ENCODE measurements at regions not wholly inside any gene's neighbourhood (a gene's known extent, or its start where the extent isn't known, plus 50 kb on each side); places are given as distances from the start of the nearest gene placed in this dataset.
"Not testable (repeated sequence)": the region's sequence is repeated elsewhere in the genome, so short reads cannot be mapped to it uniquely, and the experiment has no call there.

DNA sequence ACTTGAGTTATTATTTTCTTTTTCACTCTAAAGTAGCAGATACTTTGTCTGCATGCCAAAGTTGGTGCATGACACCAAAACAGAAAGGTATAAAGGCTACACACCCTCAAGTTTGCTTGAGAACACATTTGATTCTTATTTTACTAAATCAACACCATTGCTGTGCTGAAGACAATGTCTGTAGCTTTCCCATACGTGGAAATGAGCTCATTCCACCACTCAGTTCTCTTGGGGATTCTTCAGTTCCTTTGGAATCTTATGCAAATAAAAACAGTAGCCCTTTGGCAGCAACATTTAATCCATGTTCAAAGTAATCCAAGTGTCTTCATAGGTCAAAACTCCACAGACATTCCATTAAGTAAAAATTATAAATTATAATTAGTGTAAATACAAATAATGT is 264.9 kb downstream of the TLE1 start:
- Histone ChIP-seq H3K36me3 (ENCODE audit: insufficient read depth, low read length) (no peaks in the 10 kb centered on the region), H3K27ac (ENCODE audit: low read depth, low read length) (no peak overlapping the region), H3K4me3 (ENCODE audit: low read depth in 1 of 2, low read length in 2 of 2) (no peak overlapping the region), H3K9ac (ENCODE audit: low read length) (no peak overlapping the region), H3K9me3 (ENCODE audit: low read length) (peaks cover 7% of the 10 kb centered on the region), H3K4me1 (ENCODE audit: insufficient read depth, low read length) (no peaks in the 10 kb centered on the region), H3K27me3 (ENCODE audit: control insufficient read depth in 1 of 2, insufficient read depth in 2 of 2, low read length in 2 of 2) (no peaks in the 10 kb centered on the region)

DNA sequence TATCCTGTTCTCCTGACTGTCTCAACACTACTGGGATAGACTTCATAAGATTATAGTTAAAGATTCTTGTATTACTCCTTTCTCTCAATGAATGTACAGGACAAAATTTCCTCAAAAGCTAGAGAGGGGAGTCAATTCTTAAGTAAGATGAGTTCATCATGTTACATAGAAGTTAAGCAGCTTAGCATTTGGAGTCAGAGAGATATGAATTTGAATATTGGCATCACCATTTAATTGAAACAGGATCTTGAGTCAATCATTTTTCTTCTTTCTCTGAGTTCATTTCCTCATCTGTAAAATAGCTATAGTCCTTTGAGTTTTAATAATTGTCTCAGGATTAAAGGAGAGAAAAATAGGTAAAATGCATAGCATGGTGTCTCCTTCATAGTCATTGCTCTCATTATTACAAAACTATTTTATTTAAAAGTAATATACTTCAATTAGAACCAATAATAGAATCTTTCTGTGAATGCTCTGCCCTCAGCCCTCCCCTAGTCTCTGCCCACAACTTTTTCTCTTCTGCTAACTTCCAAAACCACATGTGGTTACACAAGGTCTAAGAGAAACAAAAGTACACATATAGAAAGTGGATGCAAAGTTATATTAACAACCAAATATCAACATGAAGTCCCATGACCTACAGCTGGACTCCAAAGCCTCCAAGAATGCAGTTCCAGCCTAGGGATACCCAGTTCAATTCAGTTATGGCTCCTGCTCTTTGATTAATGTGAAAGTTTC is 265.6 kb downstream of the TLE1 start:
- no peak overlapping the region for H3K27ac ChIP-seq (ENCODE audit: low read depth, low read length)
- H3K36me3 ChIP-seq (ENCODE audit: insufficient read depth, low read length), result no peaks in the 10 kb centered on the region
- no peaks in the 10 kb centered on the region for H3K4me1 ChIP-seq (ENCODE audit: insufficient read depth, low read length)
- H3K4me3 ChIP-seq (ENCODE audit: low read depth in 1 of 2, low read length in 2 of 2), result no peak overlapping the region
- H3K27me3 ChIP-seq (ENCODE audit: control insufficient read depth in 1 of 2, insufficient read depth in 2 of 2, low read length in 2 of 2), result no peaks in the 10 kb centered on the region
- H3K9ac ChIP-seq (ENCODE audit: low read length), result no peak overlapping the region
- H3K9me3 ChIP-seq (ENCODE audit: low read length), result peaks cover 7% of the 10 kb centered on the region

DNA sequence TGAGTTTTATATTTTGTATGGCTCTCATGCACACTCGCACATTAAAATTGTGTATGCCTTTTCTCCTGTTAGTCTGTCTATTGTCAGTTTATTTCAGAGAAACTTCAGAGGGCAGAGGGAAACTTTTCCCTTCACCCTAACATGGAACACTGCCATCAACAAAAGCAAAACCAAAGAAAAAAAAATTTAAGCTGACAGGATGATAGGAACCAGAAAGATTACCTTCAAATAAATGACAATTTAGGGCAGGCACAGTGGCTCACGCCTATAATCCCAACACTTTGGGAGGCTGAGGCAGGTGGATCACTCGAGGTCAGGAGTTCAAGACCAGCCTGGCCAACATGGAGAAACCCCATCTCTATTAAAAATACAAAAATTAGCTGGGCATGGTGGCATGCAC is 268.3 kb downstream of the TLE1 start:
- H3K27me3 ChIP-seq (ENCODE audit: control insufficient read depth in 1 of 2, insufficient read depth in 2 of 2, low read length in 2 of 2); H3K9ac ChIP-seq (ENCODE audit: low read length); H3K4me3 ChIP-seq (ENCODE audit: low read depth in 1 of 2, low read length in 2 of 2); H3K9me3 ChIP-seq (ENCODE audit: low read length); H3K36me3 ChIP-seq (ENCODE audit: insufficient read depth, low read length); H3K27ac ChIP-seq (ENCODE audit: low read depth, low read length): not testable (repeated sequence)
- H3K4me1 ChIP-seq (ENCODE audit: insufficient read depth, low read length), result peaks cover 13% of the 10 kb centered on the region

DNA sequence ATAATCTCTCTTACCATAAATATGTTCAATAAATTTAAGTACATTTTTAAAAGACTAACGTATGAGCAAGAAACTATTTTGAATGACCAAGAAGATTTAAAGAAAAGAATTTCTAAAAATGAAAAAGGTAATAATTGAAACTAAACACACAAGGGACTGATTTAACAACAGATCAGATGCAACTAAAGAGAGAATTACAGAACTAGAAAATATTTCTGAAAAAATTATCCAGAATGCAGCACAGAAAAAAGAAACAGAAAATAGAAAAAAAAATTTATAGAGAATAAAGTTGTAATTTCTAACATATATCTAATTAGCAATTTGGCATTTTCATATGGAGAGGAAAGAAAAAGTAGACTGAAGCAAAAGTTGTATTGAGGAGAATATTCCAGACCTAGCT is 269.3 kb downstream of the TLE1 start:
- Histone ChIP-seq H3K27me3 (ENCODE audit: control insufficient read depth in 1 of 2, insufficient read depth in 2 of 2, low read length in 2 of 2) (no peaks in the 10 kb centered on the region), H3K36me3 (ENCODE audit: insufficient read depth, low read length) (no peaks in the 10 kb centered on the region), H3K4me3 (ENCODE audit: low read depth in 1 of 2, low read length in 2 of 2) (no peak overlapping the region), H3K4me1 (ENCODE audit: insufficient read depth, low read length) (peaks cover 17% of the 10 kb centered on the region), H3K9me3 (ENCODE audit: low read length) (no peaks in the 10 kb centered on the region), H3K9ac (ENCODE audit: low read length) (no peak overlapping the region), H3K27ac (ENCODE audit: low read depth, low read length) (no peak overlapping the region)

DNA sequence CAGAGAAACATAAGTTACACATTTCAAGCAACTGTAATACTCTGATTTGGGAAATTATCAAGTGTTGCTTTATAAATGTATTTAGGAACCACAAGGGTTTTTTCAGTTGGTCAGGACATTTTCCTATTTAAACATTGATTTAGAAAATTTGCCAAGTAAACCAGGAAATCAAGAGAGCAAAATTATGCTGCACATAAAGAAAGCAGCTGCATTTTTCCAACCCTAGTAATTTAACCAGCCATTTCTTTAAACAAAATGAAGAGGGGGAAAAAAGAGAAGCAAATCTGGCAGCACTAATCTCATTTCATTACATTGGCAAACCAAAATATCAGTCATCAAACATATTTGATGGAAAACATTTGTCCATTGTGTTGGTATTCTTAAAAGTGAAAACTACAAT is 271.4 kb downstream of the TLE1 start:
- Histone ChIP-seq H3K4me1 (ENCODE audit: insufficient read depth, low read length) (peaks cover 17% of the 10 kb centered on the region), H3K27ac (ENCODE audit: low read depth, low read length) (no peak overlapping the region), H3K27me3 (ENCODE audit: control insufficient read depth in 1 of 2, insufficient read depth in 2 of 2, low read length in 2 of 2) (no peaks in the 10 kb centered on the region)

DNA sequence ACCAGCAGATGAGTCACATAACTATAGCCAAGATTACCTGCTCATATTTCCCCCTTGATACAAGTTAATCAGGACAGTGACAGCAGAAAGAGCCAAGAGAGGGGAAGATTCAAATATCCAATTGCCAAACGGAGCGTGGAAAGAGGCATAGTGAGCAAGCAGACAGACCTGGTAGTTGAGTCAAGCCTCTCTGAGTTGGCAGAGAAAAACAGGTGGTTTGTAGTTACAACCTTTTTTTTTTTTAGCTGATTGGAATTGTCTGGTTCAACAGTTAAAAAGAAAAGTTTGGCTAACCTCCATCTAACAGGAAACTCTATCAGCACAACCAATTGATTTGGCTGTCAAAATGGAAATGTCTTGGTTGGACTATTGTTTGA is 272.1 kb downstream of the TLE1 start:
- H3K4me3 ChIP-seq (ENCODE audit: low read depth in 1 of 2, low read length in 2 of 2), result no peak overlapping the region
- no peak overlapping the region for H3K9ac ChIP-seq (ENCODE audit: low read length)
- peak overlapping the region; percentile 48 for H3K27ac ChIP-seq (ENCODE audit: low read depth, low read length)
- H3K4me1 ChIP-seq (ENCODE audit: insufficient read depth, low read length), result peaks cover 17% of the 10 kb centered on the region
- no peaks in the 10 kb centered on the region for H3K36me3 ChIP-seq (ENCODE audit: insufficient read depth, low read length)
- H3K9me3 ChIP-seq (ENCODE audit: low read length), result no peaks in the 10 kb centered on the region
- H3K27me3 ChIP-seq (ENCODE audit: control insufficient read depth in 1 of 2, insufficient read depth in 2 of 2, low read length in 2 of 2), result no peaks in the 10 kb centered on the region

More for the DNA sequence above, 271.4 kb downstream of the TLE1 start:
- no peak overlapping the region for H3K4me3 ChIP-seq (ENCODE audit: low read depth in 1 of 2, low read length in 2 of 2)
- H3K36me3 ChIP-seq (ENCODE audit: insufficient read depth, low read length), result no peaks in the 10 kb centered on the region
- H3K9ac ChIP-seq (ENCODE audit: low read length), result no peak overlapping the region
- no peaks in the 10 kb centered on the region for H3K9me3 ChIP-seq (ENCODE audit: low read length)

DNA sequence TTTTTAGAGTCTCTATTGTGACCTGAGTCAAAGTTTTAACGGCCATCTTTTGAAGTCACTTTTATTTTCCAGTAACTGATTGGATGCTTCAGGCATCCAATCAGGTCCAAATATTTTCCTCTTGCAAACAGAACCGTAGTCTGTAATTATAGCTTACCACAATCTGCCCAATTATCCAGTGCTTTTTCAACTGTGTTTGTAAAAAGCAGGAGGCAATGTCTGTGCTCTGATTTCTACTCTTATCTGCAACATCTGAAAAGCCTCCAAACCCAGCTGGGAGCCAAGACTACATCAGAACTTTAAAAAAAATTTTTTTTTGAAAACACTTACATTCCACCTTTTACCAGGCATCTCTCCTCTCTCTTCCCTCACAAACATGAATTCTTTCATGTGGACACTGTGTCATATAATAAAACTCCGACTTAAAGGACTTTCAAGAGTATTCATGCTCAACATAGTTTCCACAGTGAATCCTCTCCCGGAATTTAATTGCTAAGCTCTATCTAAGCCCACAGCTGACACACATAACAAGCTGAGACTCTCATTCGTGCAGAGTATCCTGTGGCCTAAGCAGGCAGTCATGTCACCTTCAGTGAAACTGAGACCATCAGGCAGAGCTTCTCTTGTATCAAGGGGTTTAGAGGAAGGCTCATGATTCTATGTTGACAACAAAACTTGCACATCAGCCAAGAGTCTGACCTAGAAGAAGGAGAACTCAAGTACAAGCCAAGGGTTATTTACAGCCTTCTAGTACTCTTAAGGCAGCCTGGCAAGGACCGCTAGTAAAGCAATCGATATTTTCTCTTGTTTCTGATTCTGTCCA is 272.7 kb downstream of the TLE1 start:
- no peaks in the 10 kb centered on the region for H3K36me3 ChIP-seq (ENCODE audit: insufficient read depth, low read length)
- H3K4me1 ChIP-seq (ENCODE audit: insufficient read depth, low read length), result peaks cover 17% of the 10 kb centered on the region
- H3K4me3 ChIP-seq (ENCODE audit: low read depth in 1 of 2, low read length in 2 of 2), result no peak overlapping the region
- peak overlapping the region; percentile 48 for H3K27ac ChIP-seq (ENCODE audit: low read depth, low read length)
- H3K27me3 ChIP-seq (ENCODE audit: control insufficient read depth in 1 of 2, insufficient read depth in 2 of 2, low read length in 2 of 2), result no peaks in the 10 kb centered on the region
- no peak overlapping the region for H3K9ac ChIP-seq (ENCODE audit: low read length)
- H3K9me3 ChIP-seq (ENCODE audit: low read length), result no peaks in the 10 kb centered on the region

DNA sequence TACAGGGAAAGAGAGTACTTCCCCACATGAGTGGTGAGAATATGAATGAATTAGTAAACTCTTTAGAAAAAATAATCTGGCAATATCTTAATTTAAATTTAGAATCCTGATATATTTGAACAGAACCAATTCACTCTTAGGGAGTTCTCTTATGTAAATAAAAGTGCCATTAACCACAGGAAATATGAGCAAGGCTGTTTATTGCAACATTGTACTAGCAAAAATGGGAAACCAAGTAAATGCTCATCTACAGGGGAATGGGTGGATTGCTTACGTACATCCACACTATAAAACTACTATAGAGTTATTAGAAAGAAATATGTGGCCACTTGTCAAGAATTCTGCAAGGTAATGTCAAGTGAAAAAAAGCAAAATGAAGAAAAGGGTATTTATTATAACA is 274.5 kb downstream of the TLE1 start:
- Histone ChIP-seq H3K36me3 (ENCODE audit: insufficient read depth, low read length) (no peaks in the 10 kb centered on the region), H3K27me3 (ENCODE audit: control insufficient read depth in 1 of 2, insufficient read depth in 2 of 2, low read length in 2 of 2) (no peaks in the 10 kb centered on the region), H3K27ac (ENCODE audit: low read depth, low read length) (no peak overlapping the region), H3K9ac (ENCODE audit: low read length) (no peak overlapping the region), H3K4me1 (ENCODE audit: insufficient read depth, low read length) (peaks cover 17% of the 10 kb centered on the region), H3K9me3 (ENCODE audit: low read length) (no peaks in the 10 kb centered on the region), H3K4me3 (ENCODE audit: low read depth in 1 of 2, low read length in 2 of 2) (no peak overlapping the region)

DNA sequence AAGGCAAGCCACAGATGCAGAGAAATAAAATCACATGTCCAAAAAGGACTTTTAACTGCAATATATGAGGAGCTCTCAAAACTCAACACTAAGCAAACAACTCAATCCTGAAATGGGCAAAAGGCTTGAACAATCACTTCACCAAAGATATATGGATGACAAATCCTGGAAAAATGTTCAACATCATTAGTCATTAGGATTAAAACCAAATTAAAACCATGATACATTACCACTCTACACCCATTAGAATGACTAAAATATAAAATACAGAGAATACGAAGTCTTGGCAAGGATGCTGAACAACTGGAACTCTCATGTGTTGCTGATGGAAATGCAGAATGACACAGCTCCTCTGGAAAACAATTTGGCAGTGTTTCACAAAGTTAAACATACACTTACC is 277.4 kb downstream of the TLE1 start:
- no peaks in the 10 kb centered on the region for H3K27me3 ChIP-seq (ENCODE audit: control insufficient read depth in 1 of 2, insufficient read depth in 2 of 2, low read length in 2 of 2)
- no peaks in the 10 kb centered on the region for H3K36me3 ChIP-seq (ENCODE audit: insufficient read depth, low read length)
- H3K9ac ChIP-seq (ENCODE audit: low read length), result no peak overlapping the region
- H3K4me3 ChIP-seq (ENCODE audit: low read depth in 1 of 2, low read length in 2 of 2), result no peak overlapping the region
- H3K9me3 ChIP-seq (ENCODE audit: low read length), result no peaks in the 10 kb centered on the region
- no peak overlapping the region for H3K27ac ChIP-seq (ENCODE audit: low read depth, low read length)
- H3K4me1 ChIP-seq (ENCODE audit: insufficient read depth, low read length), result peaks cover 12% of the 10 kb centered on the region

DNA sequence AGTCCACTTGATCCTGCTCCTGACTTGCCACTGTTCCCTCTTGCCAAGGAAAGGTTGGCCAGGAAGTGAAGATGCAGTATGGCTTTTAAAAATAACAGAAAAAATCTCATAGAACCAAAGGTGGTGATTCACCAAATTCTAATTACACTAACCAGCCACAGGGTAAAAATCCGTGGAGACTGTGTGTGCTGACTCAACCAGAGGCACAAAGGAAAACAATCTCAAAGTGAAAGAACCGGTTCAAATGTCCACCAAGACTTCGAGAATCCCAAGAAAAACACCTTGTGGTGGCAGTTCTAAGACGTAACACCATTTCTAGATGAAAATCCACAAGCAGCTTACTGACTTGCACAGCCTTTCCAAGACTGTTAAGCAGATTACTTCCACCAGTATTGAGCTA is 279.1 kb downstream of the TLE1 start:
- Histone ChIP-seq H3K36me3 (ENCODE audit: insufficient read depth, low read length) (no peaks in the 10 kb centered on the region), H3K27me3 (ENCODE audit: control insufficient read depth in 1 of 2, insufficient read depth in 2 of 2, low read length in 2 of 2) (no peaks in the 10 kb centered on the region), H3K27ac (ENCODE audit: low read depth, low read length) (no peak overlapping the region), H3K9me3 (ENCODE audit: low read length) (no peaks in the 10 kb centered on the region), H3K4me3 (ENCODE audit: low read depth in 1 of 2, low read length in 2 of 2) (no peak overlapping the region), H3K4me1 (ENCODE audit: insufficient read depth, low read length) (no peaks in the 10 kb centered on the region), H3K9ac (ENCODE audit: low read length) (no peak overlapping the region)

DNA sequence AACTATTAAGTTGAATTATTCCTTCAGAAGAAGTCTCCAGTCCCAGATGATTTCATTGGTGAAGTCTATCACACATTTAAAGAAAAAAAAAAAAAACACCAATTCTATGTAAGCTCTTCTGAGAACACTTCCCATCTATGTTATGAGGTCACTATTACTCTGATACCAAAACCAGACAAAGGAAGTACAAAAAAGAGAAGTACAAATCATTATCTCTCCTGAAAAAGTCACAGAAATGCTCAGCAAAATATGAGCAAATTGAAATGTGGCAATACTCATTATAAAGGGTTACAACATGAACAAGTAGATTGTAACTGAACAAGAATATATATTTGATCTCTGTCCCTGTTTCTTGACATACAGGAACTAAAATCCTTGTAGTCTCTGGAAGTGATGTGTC is 280.4 kb downstream of the TLE1 start:
- no peak overlapping the region for H3K27ac ChIP-seq (ENCODE audit: low read depth, low read length)
- H3K27me3 ChIP-seq (ENCODE audit: control insufficient read depth in 1 of 2, insufficient read depth in 2 of 2, low read length in 2 of 2), result no peaks in the 10 kb centered on the region
- H3K9ac ChIP-seq (ENCODE audit: low read length), result no peak overlapping the region
- no peaks in the 10 kb centered on the region for H3K9me3 ChIP-seq (ENCODE audit: low read length)
- H3K36me3 ChIP-seq (ENCODE audit: insufficient read depth, low read length), result no peaks in the 10 kb centered on the region
- H3K4me1 ChIP-seq (ENCODE audit: insufficient read depth, low read length), result no peaks in the 10 kb centered on the region
- no peak overlapping the region for H3K4me3 ChIP-seq (ENCODE audit: low read depth in 1 of 2, low read length in 2 of 2)

Measured in muscle layer of colon (tissue), 2 donors.